Keratinocyte (primary cell): ENCODE measurements at regions not wholly inside any gene's neighbourhood (a gene's known extent, or its start where the extent isn't known, plus 50 kb on each side); places are given as distances from the start of the nearest gene placed in this dataset.

Source experiments
- DNase-seq: peaks from one replicate; pipeline ENCODE4 v3.0.0-alpha.2; 2011; ENCODE audit warnings: low read depth, missing footprints, low spot score
- FAIRE-seq: peaks from 2 replicates; lab custom pipeline; 2011; peaks lifted over from hg19 to GRCh38; lab: Jason Lieb, UNC
- H2AFZ ChIP-seq: 2 replicates; pipeline ENCODE4 v1.6.0; 2012; ENCODE audit warnings: low read length, control low read depth, inconsistent platforms; ENCODE audit not compliant: control insufficient read depth
- H3K27ac ChIP-seq: 2 replicates; pipeline ENCODE4 v1.5.1; 2011; ENCODE audit warnings: low read length; ENCODE audit not compliant: control insufficient read depth, insufficient read depth
- H3K27me3 ChIP-seq: 3 replicates; pipeline ENCODE4 v1.6.0; 2011; ENCODE audit warnings: low read length; ENCODE audit not compliant: control insufficient read depth, insufficient read depth; ENCODE audit errors: extremely low read depth
- H3K36me3 ChIP-seq, 2 experiments: 2 replicates in 1 of 2; 3 replicates in 1 of 2; pipeline ENCODE4 v1.5.1; 2011; ENCODE audit warnings: low read length in 2 of 2, mild to moderate bottlenecking in 1 of 2; ENCODE audit not compliant: control insufficient read depth in 2 of 2, insufficient read depth in 2 of 2; ENCODE audit errors: extremely low read depth in 1 of 2
- H3K4me1 ChIP-seq: 3 replicates; pipeline ENCODE4 v1.5.1; 2011; ENCODE audit warnings: low read length; ENCODE audit not compliant: control insufficient read depth, insufficient read depth; ENCODE audit errors: extremely low read depth
- H3K4me2 ChIP-seq: 3 replicates; pipeline ENCODE4 v1.6.0; 2011; ENCODE audit warnings: low read depth, low read length; ENCODE audit not compliant: control insufficient read depth, insufficient read depth; ENCODE audit errors: extremely low read depth
- H3K4me3 ChIP-seq, 3 experiments: fragments of 200-600 bp in 1 of 3; sonication (generic) in 1 of 3; 2 replicates in 2 of 3; 3 replicates in 1 of 3; pipeline ENCODE4 v1.5.1; 2011 to 2016; ENCODE audit warnings: low read length in 3 of 3, mild to moderate bottlenecking in 3 of 3, control low read depth in 2 of 3, inconsistent platforms in 1 of 3, low read depth in 1 of 3, mixed read lengths in 1 of 3, mixed run types in 1 of 3, moderate library complexity in 1 of 3; ENCODE audit not compliant: control insufficient read depth in 2 of 3, insufficient read depth in 2 of 3; ENCODE audit errors: extremely low read depth in 1 of 3
- H3K79me2 ChIP-seq: 2 replicates; pipeline ENCODE4 v1.6.0; 2012; ENCODE audit warnings: low read length; ENCODE audit not compliant: control insufficient read depth, insufficient read depth
- H3K9ac ChIP-seq: 3 replicates; pipeline ENCODE4 v1.6.0; 2011; ENCODE audit warnings: low read length; ENCODE audit not compliant: control insufficient read depth, insufficient read depth; ENCODE audit errors: extremely low read depth
- H3K9me1 ChIP-seq: 3 replicates; pipeline ENCODE4 v1.6.0; 2011; ENCODE audit warnings: low read length; ENCODE audit not compliant: control insufficient read depth, insufficient read depth; ENCODE audit errors: extremely low read depth
- H3K9me3 ChIP-seq: 2 replicates; pipeline ENCODE4 v1.5.1; 2012; ENCODE audit warnings: low read depth, low read length; ENCODE audit not compliant: control insufficient read depth
- H4K20me1 ChIP-seq: 3 replicates; pipeline ENCODE4 v1.6.0; 2011; ENCODE audit warnings: low read length; ENCODE audit not compliant: control insufficient read depth, insufficient read depth; ENCODE audit errors: extremely low read depth
- EZH2 ChIP-seq: IDR thresholded peaks from one replicate; pipeline ENCODE4 v1.6.1; 2012; ENCODE audit warnings: inconsistent platforms, mild to moderate bottlenecking, low read length, moderate library complexity
- dilution Hi-C: fragments of 300-500 bp; cut with MboI; formaldehyde crosslinking; loops from one replicate; pipeline ENCODE4 v1.7.0; 2020; ENCODE audit warnings: low sequenced_read_pairs; ENCODE audit not compliant: extremely low pct_ligation_motif_present
- TF ChIP-seq, protein P1 (sequence below), 3 experiments: IDR thresholded peaks in 1 of 3; conservative IDR thresholded peaks in 1 of 3; optimal IDR thresholded peaks in 1 of 3; 2 replicates in 2 of 3; 3 replicates in 1 of 3; pipeline versions ENCODE3 to v1.5.1; 2011; ENCODE audit warnings: low read length in 3 of 3, mild to moderate bottlenecking in 3 of 3, moderate library complexity in 2 of 3, control low read depth in 1 of 3, inconsistent platforms in 1 of 3; ENCODE audit not compliant: insufficient read depth in 2 of 3; ENCODE audit errors: extremely low read depth in 1 of 3

DNA sequence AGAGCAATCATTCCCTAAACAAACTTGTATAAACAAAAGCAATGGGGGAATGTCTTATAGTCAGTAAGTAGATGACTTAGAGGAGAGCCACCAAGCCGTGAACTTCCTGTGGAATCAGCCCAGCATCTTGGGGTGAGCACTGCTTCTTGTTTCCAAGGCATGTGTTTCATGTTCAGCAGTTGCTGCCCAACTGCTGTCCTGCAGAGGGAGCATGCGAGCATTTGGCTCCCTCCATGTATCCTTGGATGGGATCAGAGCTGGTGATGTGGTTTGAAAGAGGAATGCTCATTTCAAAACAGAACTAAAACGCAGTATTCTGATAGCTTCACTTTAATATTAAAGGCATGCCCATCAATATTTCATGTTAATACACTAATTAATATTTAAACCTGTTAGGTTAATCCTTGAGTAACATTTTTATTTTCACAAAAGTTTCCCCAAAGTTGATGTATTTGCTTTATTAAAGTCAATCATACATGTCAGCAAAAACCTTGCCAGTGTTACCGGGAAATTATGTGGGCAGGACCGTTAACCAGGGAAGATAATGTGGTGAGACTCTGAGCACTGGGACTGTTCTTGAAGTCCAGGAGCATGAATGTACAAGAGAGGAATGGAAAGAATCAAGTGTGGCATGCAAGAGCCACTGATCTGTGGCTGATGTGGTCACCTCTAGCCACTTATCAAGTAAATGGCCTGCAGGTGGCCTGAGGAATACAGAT, 172.1 kb upstream of the GGTLC1 start:
- TF ChIP-seq, protein P1, sequence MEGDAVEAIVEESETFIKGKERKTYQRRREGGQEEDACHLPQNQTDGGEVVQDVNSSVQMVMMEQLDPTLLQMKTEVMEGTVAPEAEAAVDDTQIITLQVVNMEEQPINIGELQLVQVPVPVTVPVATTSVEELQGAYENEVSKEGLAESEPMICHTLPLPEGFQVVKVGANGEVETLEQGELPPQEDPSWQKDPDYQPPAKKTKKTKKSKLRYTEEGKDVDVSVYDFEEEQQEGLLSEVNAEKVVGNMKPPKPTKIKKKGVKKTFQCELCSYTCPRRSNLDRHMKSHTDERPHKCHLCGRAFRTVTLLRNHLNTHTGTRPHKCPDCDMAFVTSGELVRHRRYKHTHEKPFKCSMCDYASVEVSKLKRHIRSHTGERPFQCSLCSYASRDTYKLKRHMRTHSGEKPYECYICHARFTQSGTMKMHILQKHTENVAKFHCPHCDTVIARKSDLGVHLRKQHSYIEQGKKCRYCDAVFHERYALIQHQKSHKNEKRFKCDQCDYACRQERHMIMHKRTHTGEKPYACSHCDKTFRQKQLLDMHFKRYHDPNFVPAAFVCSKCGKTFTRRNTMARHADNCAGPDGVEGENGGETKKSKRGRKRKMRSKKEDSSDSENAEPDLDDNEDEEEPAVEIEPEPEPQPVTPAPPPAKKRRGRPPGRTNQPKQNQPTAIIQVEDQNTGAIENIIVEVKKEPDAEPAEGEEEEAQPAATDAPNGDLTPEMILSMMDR (optimal IDR thresholded peaks at IDR 0.05 in 1 of 3, IDR thresholded peaks at IDR 0.05 in 1 of 3, conservative IDR thresholded peaks at IDR 0.05 in 1 of 3; ENCODE audit: extremely low read depth in 1 of 3, insufficient read depth in 2 of 3, low read length in 3 of 3): peak; percentile 88 to 93 (median 90)
- TF ChIP-seq EZH2: no peak
- DNase-seq: no peak

DNA sequence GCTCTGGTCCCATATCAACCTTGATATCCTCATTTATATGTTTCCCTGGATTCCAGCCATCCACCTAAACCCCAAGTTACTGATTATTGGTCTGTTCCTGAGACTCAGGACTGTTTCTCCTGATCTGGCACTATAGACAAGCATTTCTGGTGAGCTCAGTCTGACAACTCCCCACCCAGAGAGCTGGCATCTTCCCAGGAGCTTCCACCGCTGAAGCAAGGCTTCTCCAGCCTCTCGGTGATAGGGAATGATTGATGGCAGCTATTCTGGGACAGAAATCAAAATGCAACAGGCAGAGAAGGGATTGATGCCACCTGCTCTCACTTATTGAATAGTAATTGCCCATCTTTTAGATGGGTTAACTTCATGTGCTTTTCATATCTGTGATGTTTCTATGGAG, 169.7 kb upstream of the GGTLC1 start:
- Histone ChIP-seq H3K79me2 (no peaks in the 10 kb centered on the region), H3K4me1 (no peaks in the 10 kb centered on the region), H2AFZ (no peak overlapping the region), H3K9me3 (no peaks in the 10 kb centered on the region), H4K20me1 (no peaks in the 10 kb centered on the region), H3K36me3 (no peaks in the 10 kb centered on the region), H3K4me3 (no peak overlapping the region), H3K9ac (no peak overlapping the region), H3K9me1 (no peaks in the 10 kb centered on the region), H3K4me2 (no peak overlapping the region), H3K27me3 (no peaks in the 10 kb centered on the region), H3K27ac (no peak overlapping the region)
- FAIRE-seq: no peak
- DNase-seq: no peak
- dilution Hi-C loops: no loop called here
- TF ChIP-seq EZH2: no peak
- TF ChIP-seq, protein P1 (optimal IDR thresholded peaks at IDR 0.05 in 1 of 3, IDR thresholded peaks at IDR 0.05 in 1 of 3, conservative IDR thresholded peaks at IDR 0.05 in 1 of 3; ENCODE audit: extremely low read depth in 1 of 3, insufficient read depth in 2 of 3, low read length in 3 of 3): no peak

More for the DNA sequence above, 172.1 kb upstream of the GGTLC1 start:
- Histone ChIP-seq H3K27me3 (no peaks in the 10 kb centered on the region), H3K9me1 (no peaks in the 10 kb centered on the region), H4K20me1 (no peaks in the 10 kb centered on the region), H2AFZ (no peak overlapping the region), H3K4me3 (no peak overlapping the region), H3K27ac (no peak overlapping the region), H3K4me1 (no peaks in the 10 kb centered on the region), H3K9me3 (no peaks in the 10 kb centered on the region), H3K9ac (no peak overlapping the region), H3K79me2 (no peaks in the 10 kb centered on the region), H3K4me2 (no peak overlapping the region), H3K36me3 (no peaks in the 10 kb centered on the region)
- dilution Hi-C loops: no loop called here
- FAIRE-seq: peak; percentile 77
